Cardiac muscle cell (in vitro differentiated cells and primary cell): ENCODE measurements at regions not wholly inside any gene's neighbourhood (a gene's known extent, or its start where the extent isn't known, plus 50 kb on each side); places are given as distances from the start of the nearest gene placed in this dataset.

Source experiments
- DNase-seq, 2 donors: peaks; one replicate each; pipeline versions ENCODE4 v3.0.0 to v3.0.0-alpha.2; 2010 to 2017; ENCODE audit warnings: low read depth in 1 of 2, low spot score in 1 of 2
- H3K27ac ChIP-seq: fragments of 200-600 bp; sonication (generic); 2 replicates; pipeline ENCODE4 v1.5.1; 2016
- H3K27me3 ChIP-seq: fragments of 200-600 bp; sonication (generic); 2 replicates; pipeline ENCODE4 v1.6.0; 2016; ENCODE audit warnings: control low read depth
- H3K36me3 ChIP-seq: fragments of 200-600 bp; sonication (generic); 2 replicates; pipeline ENCODE4 v1.5.1; 2016; ENCODE audit warnings: control low read depth
- H3K4me1 ChIP-seq: fragments of 200-600 bp; sonication (generic); 2 replicates; pipeline ENCODE4 v1.8.1; 2017; ENCODE audit warnings: low read depth, mild to moderate bottlenecking, mixed run types
- H3K4me3 ChIP-seq: fragments of 200-600 bp; sonication (generic); 2 replicates; pipeline ENCODE4 v1.5.1; 2016; ENCODE audit warnings: mild to moderate bottlenecking
- H3K9me3 ChIP-seq: fragments of 200-600 bp; sonication (generic); 2 replicates; pipeline ENCODE4 v1.5.1; 2017; ENCODE audit warnings: low read depth, mild to moderate bottlenecking, control low read depth
- CTCF ChIP-seq: IDR thresholded peaks from 2 replicates; pipeline ENCODE4 v1.5.1; 2012; ENCODE audit warnings: low read depth, mild to moderate bottlenecking, low read length

GRCh38 chr9:79880626-79881025 lies 308.9 kb downstream of the TLE4 start:
- no peaks in the 10 kb centered on the region for H3K4me1 ChIP-seq
- no peak for DNase-seq
- H3K4me3 ChIP-seq: no peak overlapping the region
- no peaks in the 10 kb centered on the region for H3K27me3 ChIP-seq
- no peaks in the 10 kb centered on the region for H3K36me3 ChIP-seq
- H3K9me3 ChIP-seq: no peaks in the 10 kb centered on the region
- H3K27ac ChIP-seq: no peak overlapping the region
- TF ChIP-seq CTCF: no peak

GRCh38 chr9:79877943-79878602 lies 306.3 kb downstream of the TLE4 start:
- Histone ChIP-seq H3K9me3 (no peaks in the 10 kb centered on the region), H3K36me3 (no peaks in the 10 kb centered on the region), H3K27me3 (no peaks in the 10 kb centered on the region), H3K27ac (no peak overlapping the region), H3K4me1 (no peaks in the 10 kb centered on the region), H3K4me3 (no peak overlapping the region)
- DNase-seq: no peak
- TF ChIP-seq CTCF: no peak

GRCh38 chr9:79868567-79869189 lies 296.9 kb downstream of the TLE4 start:
- no peak for DNase-seq
- H3K27me3 ChIP-seq: no peaks in the 10 kb centered on the region
- H3K36me3 ChIP-seq: no peaks in the 10 kb centered on the region
- no peaks in the 10 kb centered on the region for H3K4me1 ChIP-seq
- H3K27ac ChIP-seq: no peak overlapping the region
- no peaks in the 10 kb centered on the region for H3K9me3 ChIP-seq
- no peak for TF ChIP-seq CTCF
- H3K4me3 ChIP-seq: no peak overlapping the region

- TF ChIP-seq CTCF: no peak
- Histone ChIP-seq H3K4me3 (no peak overlapping the region), H3K27me3 (no peaks in the 10 kb centered on the region), H3K27ac (no peak overlapping the region), H3K36me3 (no peaks in the 10 kb centered on the region), H3K4me1 (no peaks in the 10 kb centered on the region), H3K9me3 (no peaks in the 10 kb centered on the region)
- DNase-seq: no peak
Observed at GRCh38 chr9:79862921-79863890, 291.4 kb downstream of the TLE4 start.

- peak in 1 of 2 donors; percentile 4 for DNase-seq
- no peaks in the 10 kb centered on the region for H3K9me3 ChIP-seq
- no peaks in the 10 kb centered on the region for H3K36me3 ChIP-seq
- no peak overlapping the region for H3K4me3 ChIP-seq
- H3K27ac ChIP-seq: no peak overlapping the region
- no peaks in the 10 kb centered on the region for H3K4me1 ChIP-seq
- no peaks in the 10 kb centered on the region for H3K27me3 ChIP-seq
- no peak for TF ChIP-seq CTCF
Observed at GRCh38 chr9:79858508-79858907, 286.7 kb downstream of the TLE4 start.
